Activated naive CD8-positive, alpha-beta T cell treated with anti-CD3 and anti-CD28 coated beads, Interleukin-2, amount 10 ng/mL, durations not matched to agents 7 days and 5 days (primary cell): ENCODE measurements at regions not wholly inside any gene's neighbourhood (a gene's known extent, or its start where the extent isn't known, plus 50 kb on each side); places are given as distances from the start of the nearest gene placed in this dataset.
A peak's percentile ranks its signal among the peaks of the same experiment; 100 is the strongest.

Experiments
- ATAC-seq: fragments of 150-1000 bp; cut with Tn5 transposase; one replicate; pipeline ENCODE4 v1.10.0; 2021; ENCODE audit warnings: low read depth, moderate library complexity
- POLR2A ChIA-PET: fragments of 350-600 bp; sonication (Branson Sonifier 250); formaldehyde crosslinking; loops from one replicate; lab custom pipeline; 2021; ENCODE audit warnings: antibody characterized with exemption; lab: Charles Lee
- DNase-seq: peaks from one replicate; pipeline ENCODE4 v3.0.0; 2021
- H3K27ac Mint-ChIP-seq: one replicate; pipeline ENCODE4 v1.8.0; 2022; ENCODE audit warnings: mild to moderate bottlenecking, mixed read lengths
- H3K27me3 Mint-ChIP-seq: one replicate; pipeline ENCODE4 v1.8.0; 2022; ENCODE audit warnings: mild to moderate bottlenecking, moderate library complexity, mixed read lengths
- H3K36me3 Mint-ChIP-seq: one replicate; pipeline ENCODE4 v1.8.0; 2021; ENCODE audit warnings: mild to moderate bottlenecking, mixed read lengths
- H3K4me1 Mint-ChIP-seq: one replicate; pipeline ENCODE4 v1.8.0; 2021; ENCODE audit warnings: mixed read lengths
- H3K4me3 Mint-ChIP-seq: one replicate; pipeline ENCODE4 v1.8.0; 2022; ENCODE audit warnings: mild to moderate bottlenecking, moderate library complexity, mixed read lengths
- H3K9me3 Mint-ChIP-seq: one replicate; pipeline ENCODE4 v1.8.0; 2021; ENCODE audit warnings: mixed read lengths

DNA sequence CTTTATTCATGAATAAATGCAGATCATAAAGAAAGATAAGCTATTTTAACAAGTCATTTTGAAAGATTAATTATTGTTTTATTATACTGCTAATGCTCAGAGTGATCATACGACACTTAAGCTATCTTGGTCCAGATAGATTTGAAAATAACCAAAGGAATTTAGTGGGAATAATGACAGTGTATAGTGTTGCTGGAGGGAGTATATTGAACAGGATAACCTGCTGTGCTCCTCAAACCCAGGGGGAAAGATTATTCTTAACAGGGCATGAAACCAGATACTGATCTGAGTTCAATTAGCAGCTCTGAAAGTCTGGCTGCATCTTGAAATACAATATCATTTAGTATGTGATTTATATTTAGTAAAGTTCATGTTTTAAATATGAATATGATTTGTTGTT lies 216.3 kb upstream of the ITGA4 start:
- peaks cover 7% of the 10 kb centered on the region for H3K9me3 Mint-ChIP-seq
- no peak overlapping the region for H3K4me3 Mint-ChIP-seq
- peaks cover 31% of the 10 kb centered on the region for H3K36me3 Mint-ChIP-seq
- POLR2A ChIA-PET = no interaction called here
- no peak for ATAC-seq
- DNase-seq = no peak
- no peaks in the 10 kb centered on the region for H3K27me3 Mint-ChIP-seq
- H3K4me1 Mint-ChIP-seq = peaks cover 28% of the 10 kb centered on the region
- no peak overlapping the region for H3K27ac Mint-ChIP-seq

DNA sequence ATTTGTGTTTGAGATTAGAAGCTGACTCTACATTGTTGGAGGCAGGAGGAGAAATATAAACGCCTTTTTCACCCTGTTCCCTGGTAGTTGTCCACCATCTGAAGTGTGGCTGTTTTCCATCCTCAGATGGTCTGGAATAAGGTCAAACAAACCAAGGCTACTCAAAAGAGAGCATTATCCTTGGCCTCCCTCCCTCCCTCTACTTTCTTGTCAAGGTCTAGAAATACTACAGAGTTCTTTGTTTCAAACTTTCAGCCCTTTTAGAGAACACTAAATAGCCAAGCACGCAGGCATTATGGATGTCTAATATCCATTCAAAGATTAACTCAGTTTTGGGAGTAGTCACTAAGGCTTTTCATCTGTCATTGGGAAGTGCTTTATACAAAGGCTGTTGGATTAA lies 215.8 kb upstream of the ITGA4 start:
- peaks cover 26% of the 10 kb centered on the region for H3K4me1 Mint-ChIP-seq
- H3K4me3 Mint-ChIP-seq = no peak overlapping the region
- DNase-seq (no peak), ATAC-seq (no peak)
- POLR2A ChIA-PET = no interaction called here
- peaks cover 7% of the 10 kb centered on the region for H3K9me3 Mint-ChIP-seq
- H3K36me3 Mint-ChIP-seq = peaks cover 31% of the 10 kb centered on the region
- H3K27me3 Mint-ChIP-seq = no peaks in the 10 kb centered on the region
- no peak overlapping the region for H3K27ac Mint-ChIP-seq

DNA sequence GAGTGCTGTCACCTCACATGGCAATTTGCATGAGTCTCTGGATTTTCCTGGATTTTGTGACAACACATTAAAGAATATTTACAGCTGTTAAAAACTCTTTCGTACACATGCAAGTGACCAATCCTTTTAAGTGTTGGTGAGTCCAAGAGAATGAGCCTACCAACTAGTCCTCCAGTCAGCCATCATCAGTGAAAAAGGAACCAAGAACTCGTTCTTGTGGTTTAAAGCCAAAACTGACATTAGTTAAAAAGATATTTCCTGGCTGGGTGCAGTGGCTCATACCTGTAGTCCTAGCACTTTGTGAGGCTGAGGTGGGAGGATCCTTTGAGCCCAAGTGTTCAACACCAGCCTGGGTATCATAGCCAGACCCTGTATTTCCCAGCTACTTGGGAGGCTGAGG lies 215.4 kb upstream of the ITGA4 start:
- POLR2A ChIA-PET = no interaction called here
- no peak overlapping the region for H3K4me3 Mint-ChIP-seq
- H3K27ac Mint-ChIP-seq = no peak overlapping the region
- ATAC-seq = peak; percentile 73
- peaks cover 31% of the 10 kb centered on the region for H3K36me3 Mint-ChIP-seq
- H3K27me3 Mint-ChIP-seq = no peaks in the 10 kb centered on the region
- peaks cover 7% of the 10 kb centered on the region for H3K9me3 Mint-ChIP-seq
- peak; percentile 26 for DNase-seq
- H3K4me1 Mint-ChIP-seq = peaks cover 26% of the 10 kb centered on the region

DNA sequence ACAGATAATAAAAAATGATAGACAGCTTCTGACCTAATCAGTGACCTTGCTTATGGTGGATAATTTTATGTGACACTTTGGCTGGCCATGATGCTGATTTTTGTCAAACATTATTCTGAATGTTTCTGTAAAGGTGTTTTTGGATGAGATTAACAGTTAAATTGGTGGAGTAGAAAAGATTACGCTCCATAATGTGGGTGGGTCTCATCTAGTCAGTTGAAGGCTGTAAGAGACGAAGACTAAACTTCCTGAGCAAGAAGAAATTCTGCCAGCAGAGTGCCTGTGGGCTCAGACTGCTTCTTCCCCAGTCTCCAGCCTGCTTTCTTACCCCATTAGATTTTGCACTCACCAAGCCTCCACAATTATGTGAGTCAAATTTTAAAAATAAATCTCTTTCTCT lies 214.9 kb upstream of the ITGA4 start:
- no peak for ATAC-seq
- DNase-seq = no peak
- H3K9me3 Mint-ChIP-seq = peaks cover 2% of the 10 kb centered on the region
- H3K27me3 Mint-ChIP-seq = no peaks in the 10 kb centered on the region
- peaks cover 21% of the 10 kb centered on the region for H3K4me1 Mint-ChIP-seq
- POLR2A ChIA-PET = no interaction called here
- peak overlapping the region; percentile 31 for H3K27ac Mint-ChIP-seq
- H3K4me3 Mint-ChIP-seq = no peak overlapping the region
- peaks cover 26% of the 10 kb centered on the region for H3K36me3 Mint-ChIP-seq

DNA sequence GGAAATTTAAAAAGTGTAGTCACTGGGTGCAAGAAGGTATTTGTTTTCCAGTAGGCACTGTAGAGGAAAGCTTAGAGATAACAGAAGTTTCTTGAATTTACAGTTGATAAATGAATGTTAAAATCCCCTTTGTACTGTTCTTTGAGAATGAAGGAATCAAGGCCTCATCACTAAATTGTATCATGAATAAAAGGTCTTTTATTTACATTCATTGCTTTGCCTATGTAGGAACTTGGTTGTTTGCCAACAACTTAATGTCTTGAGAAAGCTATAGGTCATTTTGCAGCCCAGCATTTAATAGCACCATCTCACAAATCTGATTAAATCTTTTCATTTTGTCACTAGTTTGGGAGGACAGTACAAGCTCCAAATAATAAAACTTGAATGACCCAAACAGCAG lies 213.9 kb upstream of the ITGA4 start:
- no peak for DNase-seq
- Mint-ChIP-seq H3K4me3 (no peak overlapping the region), H3K27ac (no peak overlapping the region), H3K9me3 (peaks cover 1% of the 10 kb centered on the region), H3K4me1 (peaks cover 26% of the 10 kb centered on the region), H3K27me3 (no peaks in the 10 kb centered on the region), H3K36me3 (peaks cover 23% of the 10 kb centered on the region)
- POLR2A ChIA-PET = no interaction called here
- ATAC-seq = no peak

DNA sequence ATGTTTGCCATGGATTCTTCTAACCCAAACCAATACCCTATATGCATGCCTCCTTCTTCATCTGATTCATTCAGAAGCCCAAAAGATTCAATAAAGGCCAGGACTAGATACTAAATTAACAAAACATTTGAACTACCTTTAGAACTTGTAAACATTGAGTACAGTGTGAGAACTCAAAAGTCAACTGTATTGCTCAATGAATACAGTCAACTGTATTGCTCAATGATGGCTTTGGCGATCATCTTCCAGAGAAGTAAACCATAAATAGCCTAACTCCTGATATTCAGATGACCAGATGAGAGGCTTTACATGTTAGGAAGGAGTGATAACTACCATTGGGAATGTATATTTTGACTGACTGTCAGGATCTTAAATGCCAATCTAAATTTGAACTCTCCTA lies 206.5 kb upstream of the ITGA4 start:
- Mint-ChIP-seq H3K27me3 (no peaks in the 10 kb centered on the region), H3K4me3 (no peak overlapping the region), H3K36me3 (peaks cover 8% of the 10 kb centered on the region), H3K4me1 (peaks cover 18% of the 10 kb centered on the region), H3K9me3 (peaks cover 6% of the 10 kb centered on the region), H3K27ac (no peak overlapping the region)
- ATAC-seq (no peak), DNase-seq (no peak)
- POLR2A ChIA-PET = no interaction called here

DNA sequence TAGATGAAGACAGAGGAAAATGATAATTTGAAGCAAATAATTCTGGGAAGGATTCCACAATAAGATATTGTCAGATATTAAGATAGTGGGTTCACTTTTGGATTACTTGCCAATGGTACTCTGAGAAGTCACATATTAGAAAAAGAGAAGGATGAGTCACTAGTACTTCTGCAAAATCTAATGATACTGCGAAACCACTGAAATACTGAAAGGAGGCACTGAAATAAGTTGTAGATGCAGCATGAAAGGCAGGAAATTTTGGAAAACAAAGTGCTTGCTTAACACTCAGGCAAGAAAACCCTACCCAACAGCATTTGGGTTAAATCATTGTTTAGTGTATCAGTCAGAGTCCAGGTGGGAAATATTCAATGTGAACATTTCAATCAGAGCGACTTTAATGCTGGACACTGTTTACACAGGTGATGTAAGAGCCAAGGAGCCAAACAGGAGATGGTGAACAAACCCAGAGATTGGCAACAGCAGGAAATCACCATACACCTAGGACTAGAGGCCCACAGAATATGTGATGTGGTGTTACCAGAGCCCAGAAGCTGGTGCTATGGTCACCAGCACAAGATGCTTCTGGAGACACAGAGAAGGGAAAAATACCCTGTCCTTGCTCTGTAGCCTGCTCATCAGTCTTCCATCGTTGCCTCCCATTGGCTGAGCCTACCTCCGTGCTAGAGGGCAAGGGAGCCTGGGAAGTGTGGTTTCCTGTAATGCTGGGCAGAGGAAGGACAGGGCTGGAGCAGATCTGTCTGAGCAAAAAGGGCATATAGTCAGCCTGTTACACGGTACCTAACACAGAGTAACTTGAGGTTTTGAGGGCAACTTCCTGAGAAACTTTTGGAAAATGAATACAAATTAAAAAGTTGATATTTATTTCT lies 204.7 kb upstream of the ITGA4 start:
- H3K4me1 Mint-ChIP-seq = peaks cover 17% of the 10 kb centered on the region
- H3K9me3 Mint-ChIP-seq = peaks cover 8% of the 10 kb centered on the region
- POLR2A ChIA-PET = no interaction called here
- ATAC-seq = peak; percentile 33
- no peak for DNase-seq
- no peak overlapping the region for H3K27ac Mint-ChIP-seq
- peaks cover 8% of the 10 kb centered on the region for H3K36me3 Mint-ChIP-seq
- H3K27me3 Mint-ChIP-seq = no peaks in the 10 kb centered on the region
- H3K4me3 Mint-ChIP-seq = no peak overlapping the region

DNA sequence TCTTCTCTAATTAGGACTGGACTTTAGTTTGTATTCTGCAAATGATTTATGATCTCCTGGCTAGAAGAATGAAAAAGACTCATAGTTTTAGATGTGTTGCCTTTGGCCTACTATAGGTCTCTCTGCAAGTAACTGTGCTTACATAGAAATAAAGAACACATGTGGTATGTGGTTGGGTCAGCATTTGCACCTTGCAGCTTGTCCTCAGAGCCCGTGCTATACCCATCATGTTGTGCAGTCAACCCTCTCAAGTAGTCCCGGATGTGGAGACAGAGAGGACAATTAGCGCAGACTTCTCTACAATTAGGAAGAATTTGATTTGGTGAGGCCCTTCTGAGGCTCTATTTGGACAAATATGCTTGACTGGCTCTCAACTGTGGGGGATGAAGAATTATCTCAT lies 203.7 kb upstream of the ITGA4 start:
- Mint-ChIP-seq H3K27me3 (no peaks in the 10 kb centered on the region), H3K36me3 (peaks cover 7% of the 10 kb centered on the region), H3K4me1 (peaks cover 15% of the 10 kb centered on the region), H3K27ac (no peak overlapping the region), H3K9me3 (peaks cover 8% of the 10 kb centered on the region), H3K4me3 (no peak overlapping the region)
- DNase-seq (no peak), ATAC-seq (no peak)
- POLR2A ChIA-PET = no interaction called here

DNA sequence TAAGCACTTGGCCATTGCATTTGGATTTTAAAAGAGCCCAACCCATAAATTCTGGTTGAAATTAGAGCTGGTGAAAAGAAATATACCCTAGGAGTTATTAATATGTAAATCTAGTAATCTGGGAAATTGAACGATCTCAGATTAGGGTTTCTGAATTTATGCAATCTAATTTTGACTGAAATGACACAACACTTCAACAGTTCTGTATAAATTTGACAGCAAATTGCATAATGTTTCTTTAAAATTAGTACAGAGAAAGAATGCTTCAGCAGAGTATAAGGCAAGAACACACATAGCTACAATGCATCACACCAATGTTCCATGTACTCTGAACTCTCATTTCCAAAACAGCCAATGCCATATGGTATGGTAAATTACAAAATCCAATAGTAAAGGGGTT lies 201.5 kb upstream of the ITGA4 start:
- POLR2A ChIA-PET = interaction anchor here (1.2 kb wide), 1 partner anchor 20 kb away, joined by 3 read pairs; no protein-coding TSS in a partner anchor
- peaks cover 8% of the 10 kb centered on the region for H3K9me3 Mint-ChIP-seq

DNA sequence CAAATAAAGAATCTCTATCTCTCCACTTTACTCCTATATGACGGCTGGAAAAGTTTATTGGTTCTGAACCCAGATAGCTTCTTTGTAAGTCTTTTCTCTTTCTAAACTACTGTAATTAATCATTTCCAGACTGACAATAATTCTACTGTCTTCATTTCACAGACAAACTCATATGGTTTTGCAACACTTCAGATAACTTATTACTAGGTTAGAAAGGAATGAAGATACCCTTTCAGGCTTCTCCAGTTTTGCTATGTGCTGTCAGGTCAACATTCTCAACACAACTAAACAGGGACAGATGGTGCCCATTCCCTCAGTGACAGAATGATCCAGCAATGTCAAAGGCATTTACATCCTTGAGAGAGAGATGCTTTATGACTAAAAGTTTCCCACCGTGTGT lies 198.5 kb upstream of the ITGA4 start:
- Mint-ChIP-seq H3K36me3 (peaks cover 16% of the 10 kb centered on the region), H3K4me3 (no peak overlapping the region), H3K4me1 (peaks cover 7% of the 10 kb centered on the region), H3K27ac (no peak overlapping the region), H3K27me3 (no peaks in the 10 kb centered on the region), H3K9me3 (peaks cover 1% of the 10 kb centered on the region)
- POLR2A ChIA-PET = no interaction called here
- ATAC-seq (no peak), DNase-seq (no peak)

More for the DNA sequence above, 201.5 kb upstream of the ITGA4 start:
- peaks cover 15% of the 10 kb centered on the region for H3K4me1 Mint-ChIP-seq
- no peak overlapping the region for H3K4me3 Mint-ChIP-seq
- H3K36me3 Mint-ChIP-seq = peaks cover 9% of the 10 kb centered on the region
- H3K27ac Mint-ChIP-seq = no peak overlapping the region
- H3K27me3 Mint-ChIP-seq = no peaks in the 10 kb centered on the region
- ATAC-seq = no peak
- DNase-seq = no peak

DNA sequence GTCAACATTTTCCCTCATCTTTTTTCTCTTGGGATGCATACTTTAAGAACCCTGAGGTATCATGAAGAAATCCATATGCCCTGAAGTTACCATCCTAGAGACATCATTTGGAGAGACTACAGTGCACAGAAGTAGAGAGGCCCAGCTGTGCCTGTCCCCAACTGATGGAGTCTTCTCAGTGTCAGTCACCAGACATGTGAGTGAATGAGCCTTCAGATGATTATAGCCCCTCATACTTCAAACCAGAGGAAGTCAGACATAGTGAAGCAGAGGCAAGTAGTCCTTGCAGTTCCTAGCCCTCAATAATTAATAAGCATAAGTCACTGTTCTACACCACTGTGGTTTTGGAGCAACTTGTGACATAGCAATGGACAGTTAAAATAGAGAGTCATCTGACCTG lies 194.4 kb upstream of the ITGA4 start:
- ATAC-seq = no peak
- no peak for DNase-seq
- no peak overlapping the region for H3K27ac Mint-ChIP-seq
- no peaks in the 10 kb centered on the region for H3K27me3 Mint-ChIP-seq
- H3K9me3 Mint-ChIP-seq = peaks cover 3% of the 10 kb centered on the region
- POLR2A ChIA-PET = no interaction called here
- H3K36me3 Mint-ChIP-seq = peaks cover 29% of the 10 kb centered on the region
- no peak overlapping the region for H3K4me3 Mint-ChIP-seq
- H3K4me1 Mint-ChIP-seq = peaks cover 8% of the 10 kb centered on the region

DNA sequence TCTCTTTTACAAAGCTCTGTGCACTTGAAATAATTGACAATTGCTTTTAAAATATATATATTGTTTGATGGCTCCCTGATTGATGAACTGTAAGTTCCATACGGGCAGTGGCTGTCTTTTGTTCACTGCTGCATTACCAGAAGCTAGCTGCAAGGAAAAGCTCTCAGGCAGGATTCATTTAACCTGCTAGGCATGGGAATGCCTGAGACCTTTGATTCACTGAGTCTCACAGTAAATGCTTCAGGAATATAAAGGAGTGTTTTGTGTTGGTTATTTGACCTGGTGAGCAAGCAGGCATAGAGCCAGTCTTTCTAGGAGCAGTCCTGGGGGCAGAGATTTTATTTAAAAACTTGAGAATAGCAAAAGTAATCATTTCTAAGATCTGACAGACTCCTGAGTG lies 193.2 kb upstream of the ITGA4 start:
- no peak overlapping the region for H3K4me3 Mint-ChIP-seq
- no peak overlapping the region for H3K27ac Mint-ChIP-seq
- H3K36me3 Mint-ChIP-seq = peaks cover 31% of the 10 kb centered on the region
- H3K4me1 Mint-ChIP-seq = peaks cover 10% of the 10 kb centered on the region
- DNase-seq = no peak
- POLR2A ChIA-PET = no interaction called here
- ATAC-seq = no peak
- peaks cover 3% of the 10 kb centered on the region for H3K9me3 Mint-ChIP-seq
- no peaks in the 10 kb centered on the region for H3K27me3 Mint-ChIP-seq

DNA sequence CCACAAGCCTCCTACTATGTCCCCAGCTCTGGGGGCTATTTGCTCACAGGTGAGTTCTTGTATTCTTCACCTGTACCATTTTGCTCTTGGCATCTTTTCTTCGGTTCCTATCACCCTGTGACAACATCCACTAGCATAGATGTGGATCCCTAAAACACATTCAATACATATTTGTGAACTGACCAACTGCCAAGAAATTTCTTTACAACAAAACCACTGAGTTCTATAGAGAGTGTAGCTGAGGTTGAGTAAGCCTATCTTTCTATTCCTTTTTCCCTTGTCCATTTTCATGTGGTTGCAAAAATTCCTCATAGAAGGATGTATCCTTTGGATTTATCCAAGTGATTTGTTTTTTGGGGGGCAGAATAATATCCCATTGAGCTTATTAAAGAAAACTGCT lies 192.7 kb upstream of the ITGA4 start:
- Mint-ChIP-seq H3K4me3 (no peak overlapping the region), H3K36me3 (peaks cover 35% of the 10 kb centered on the region), H3K9me3 (peaks cover 3% of the 10 kb centered on the region), H3K27ac (no peak overlapping the region), H3K27me3 (no peaks in the 10 kb centered on the region), H3K4me1 (peaks cover 10% of the 10 kb centered on the region)
- ATAC-seq = no peak
- no peak for DNase-seq
- POLR2A ChIA-PET = no interaction called here

DNA sequence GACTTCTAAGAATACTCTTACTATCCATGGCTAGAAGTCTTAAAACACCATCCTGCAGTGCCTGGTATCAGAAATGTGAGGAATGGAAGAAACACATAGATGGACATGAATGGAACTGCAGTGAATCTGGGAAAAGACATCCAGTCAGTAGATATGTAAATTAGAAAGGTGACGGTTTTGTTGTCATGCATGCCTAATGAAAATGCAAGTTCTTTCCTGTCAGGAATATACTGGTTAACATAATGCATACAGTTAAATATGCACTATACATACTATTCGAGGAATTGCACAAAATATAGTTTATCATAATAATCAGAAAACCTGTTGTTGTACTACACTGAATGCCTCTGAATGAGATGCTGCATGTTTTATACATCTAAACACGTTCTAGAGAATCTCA lies 190.6 kb upstream of the ITGA4 start:
- peaks cover 11% of the 10 kb centered on the region for H3K4me1 Mint-ChIP-seq
- no peak for ATAC-seq
- POLR2A ChIA-PET = no interaction called here

More for the DNA sequence above, 190.6 kb upstream of the ITGA4 start:
- no peak for DNase-seq
- H3K27ac Mint-ChIP-seq = no peak overlapping the region
- H3K9me3 Mint-ChIP-seq = peaks cover 3% of the 10 kb centered on the region
- H3K36me3 Mint-ChIP-seq = peaks cover 32% of the 10 kb centered on the region
- no peaks in the 10 kb centered on the region for H3K27me3 Mint-ChIP-seq
- no peak overlapping the region for H3K4me3 Mint-ChIP-seq
